Psoas muscle (tissue), 7 donors: ENCODE measurements at regions not wholly inside any gene's neighbourhood (a gene's known extent, or its start where the extent isn't known, plus 50 kb on each side); places are given as distances from the start of the nearest gene placed in this dataset.

Experiments used
- ATAC-seq, 4 donors: fragments of 200-7000 bp; cut with Tn5 transposase; one replicate each; pipeline ENCODE4 v1.9.1; 2020; ENCODE audit warnings: moderate library complexity in 3 of 4, mild to moderate bottlenecking in 2 of 4
- DNase-seq, 2 donors: peaks; one replicate each; pipeline ENCODE4 v3.0.0-alpha.2; 2020
- H3K27ac ChIP-seq: fragments of 200-600 bp; one replicate; pipeline ENCODE4 v1.8.0; 2022
- H3K27me3 ChIP-seq, 3 donors: fragments of 200-600 bp in 1 of 3; one replicate each; pipeline versions ENCODE4 v1.6.1 to v1.8.0; 2013 to 2022; ENCODE audit warnings: low read length in 2 of 3, mild to moderate bottlenecking in 2 of 3, moderate library complexity in 1 of 3; ENCODE audit not compliant: insufficient read depth in 3 of 3
- H3K36me3 ChIP-seq, 2 donors: fragments of 200-600 bp in 1 of 2; one replicate each; pipeline versions ENCODE4 v1.6.1 to v1.8.0; 2013 to 2022; ENCODE audit warnings: low read depth in 1 of 2, mild to moderate bottlenecking in 1 of 2, moderate library complexity in 1 of 2; ENCODE audit not compliant: insufficient read depth in 1 of 2
- H3K4me1 ChIP-seq: fragments of 200-600 bp; one replicate; pipeline ENCODE4 v1.8.0; 2022
- H3K4me3 ChIP-seq: fragments of 200-600 bp; one replicate; pipeline ENCODE4 v1.8.0; 2022; ENCODE audit warnings: mild to moderate bottlenecking
- H3K9me3 ChIP-seq: fragments of 200-600 bp; one replicate; pipeline ENCODE4 v1.8.0; 2022
- WGBS, 3 donors: extraction: QIAGEN DNeasy Blood & Tissue Kit; methylation state at CpG; one replicate each; pipeline versions ENCODE4 v1.1.6 to v1.1.7; 2013; 5-methylcytosine and 5-hydroxymethylcytosine counted together
- intact Hi-C, 2 donors: fragments of 100-400 bp; cut with DNase I; formaldehyde crosslinking; loops; one replicate each; pipeline versions ENCODE4 v1.11.0 to v1.14.2; 2022
- TF ChIP-seq, protein P1 (sequence below): fragments of 200-600 bp; IDR thresholded peaks from one replicate; pipeline ENCODE4 v1.8.0; 2022; ENCODE audit warnings: antibody characterized with exemption
- donor health status: healthy with polysubstance abuse.
- donor health status: DM: no; HTN: no; CAD: no; lungs with moderate emphysema.
- donor health status: Bipolar disorder and iron deficiency.
- donor health status: healthy.
- donor health status: DM: yes; HTN: yes; CAD: no.
- donor health status: DM: no; HTN: no; CAD: no.
- donor health status: DM: yes; HTN: yes; CAD: no.

DNA sequence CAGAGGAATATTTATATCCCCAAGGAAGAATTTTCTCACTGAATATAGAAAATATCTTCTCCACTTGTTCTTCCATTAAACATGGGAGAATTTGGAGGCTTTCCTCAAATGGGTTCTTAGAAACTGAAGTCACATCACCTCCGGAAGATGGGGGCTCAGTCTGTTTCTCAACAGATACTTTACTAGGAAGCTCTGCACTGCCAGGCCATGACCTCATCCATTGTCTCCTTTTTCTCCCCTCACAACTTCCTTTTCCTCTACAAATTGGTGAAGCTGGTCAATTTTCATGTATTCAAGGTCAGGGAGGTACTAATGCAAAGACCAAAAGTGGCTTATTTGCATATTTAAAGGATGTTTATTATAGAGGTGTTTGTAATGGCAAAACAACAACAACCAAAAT lies 173.1 kb downstream of the RNF152 start:
- TF ChIP-seq, protein P1, sequence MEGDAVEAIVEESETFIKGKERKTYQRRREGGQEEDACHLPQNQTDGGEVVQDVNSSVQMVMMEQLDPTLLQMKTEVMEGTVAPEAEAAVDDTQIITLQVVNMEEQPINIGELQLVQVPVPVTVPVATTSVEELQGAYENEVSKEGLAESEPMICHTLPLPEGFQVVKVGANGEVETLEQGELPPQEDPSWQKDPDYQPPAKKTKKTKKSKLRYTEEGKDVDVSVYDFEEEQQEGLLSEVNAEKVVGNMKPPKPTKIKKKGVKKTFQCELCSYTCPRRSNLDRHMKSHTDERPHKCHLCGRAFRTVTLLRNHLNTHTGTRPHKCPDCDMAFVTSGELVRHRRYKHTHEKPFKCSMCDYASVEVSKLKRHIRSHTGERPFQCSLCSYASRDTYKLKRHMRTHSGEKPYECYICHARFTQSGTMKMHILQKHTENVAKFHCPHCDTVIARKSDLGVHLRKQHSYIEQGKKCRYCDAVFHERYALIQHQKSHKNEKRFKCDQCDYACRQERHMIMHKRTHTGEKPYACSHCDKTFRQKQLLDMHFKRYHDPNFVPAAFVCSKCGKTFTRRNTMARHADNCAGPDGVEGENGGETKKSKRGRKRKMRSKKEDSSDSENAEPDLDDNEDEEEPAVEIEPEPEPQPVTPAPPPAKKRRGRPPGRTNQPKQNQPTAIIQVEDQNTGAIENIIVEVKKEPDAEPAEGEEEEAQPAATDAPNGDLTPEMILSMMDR, result no peak
- Histone ChIP-seq H3K27me3 (no peaks in the 10 kb centered on the region), H3K4me1 (no peaks in the 10 kb centered on the region), H3K27ac (no peak overlapping the region), H3K4me3 (no peak overlapping the region), H3K36me3 (no peaks in the 10 kb centered on the region), H3K9me3 (no peaks in the 10 kb centered on the region)
- WGBS, 3 donors, result 65 to 100% (median 79%) methylated on average over 1 of the region's 1 CpG
- intact Hi-C loops, result no loop called here
- ATAC-seq (no peak), DNase-seq (no peak)

DNA sequence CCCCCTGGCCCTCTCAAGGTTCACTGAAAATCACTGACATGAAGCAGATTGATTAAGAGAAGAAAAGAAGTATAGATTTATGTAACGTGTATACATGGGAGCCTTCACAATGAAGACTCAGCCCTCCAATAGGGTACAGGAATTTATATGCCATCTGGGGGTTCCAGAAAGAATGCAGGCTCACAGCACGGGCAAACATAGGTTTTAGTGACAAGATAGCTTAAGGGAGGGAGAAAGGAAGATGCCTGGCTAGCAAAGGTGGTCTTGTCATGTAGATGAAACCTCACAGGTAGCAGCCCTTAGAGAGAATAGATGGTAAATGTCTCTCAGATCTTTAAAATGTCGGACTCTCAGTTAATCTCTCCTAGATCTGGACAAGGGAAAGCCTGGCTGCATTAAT lies 173.9 kb downstream of the RNF152 start:
- H3K4me1 ChIP-seq, result no peaks in the 10 kb centered on the region
- no peak for DNase-seq
- intact Hi-C loops, result no loop called here
- H3K9me3 ChIP-seq, result no peaks in the 10 kb centered on the region
- ATAC-seq, result no peak
- WGBS, 3 donors, result 66 to 72% (median 71%) methylated on average over 3 of the region's 3 CpGs
- no peaks in the 10 kb centered on the region for H3K36me3 ChIP-seq
- no peak overlapping the region for H3K27ac ChIP-seq
- no peak overlapping the region for H3K4me3 ChIP-seq
- TF ChIP-seq, protein P1, result no peak
- no peaks in the 10 kb centered on the region for H3K27me3 ChIP-seq

DNA sequence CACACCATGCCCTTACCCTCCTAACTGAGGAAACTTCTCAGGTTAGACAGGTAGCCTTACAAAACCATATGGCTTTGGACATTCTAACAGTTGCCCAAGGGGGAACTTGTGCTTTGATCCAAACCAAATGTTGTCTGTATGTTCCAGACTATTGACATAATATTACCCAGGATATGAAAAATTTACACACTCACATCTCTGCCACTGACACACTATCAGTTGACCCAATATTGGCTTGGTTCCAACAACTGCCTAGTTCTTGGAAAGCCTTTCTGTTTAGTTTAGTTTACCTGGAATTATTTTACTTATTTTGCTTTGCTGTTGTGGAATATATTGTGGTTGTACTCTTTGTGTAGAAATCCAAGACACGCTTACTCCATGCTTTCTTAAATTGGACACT lies 178.4 kb downstream of the RNF152 start:
- Histone ChIP-seq H3K27ac (no peak overlapping the region), H3K36me3 (no peaks in the 10 kb centered on the region), H3K4me1 (no peaks in the 10 kb centered on the region), H3K4me3 (no peak overlapping the region), H3K27me3 (no peaks in the 10 kb centered on the region), H3K9me3 (no peaks in the 10 kb centered on the region)
- ATAC-seq, result no peak
- WGBS, 3 donors, result 93 to 97% (median 97%) methylated on average over 1 of the region's 1 CpG
- TF ChIP-seq, protein P1, result no peak
- no peak for DNase-seq
- intact Hi-C loops, result no loop called here

DNA sequence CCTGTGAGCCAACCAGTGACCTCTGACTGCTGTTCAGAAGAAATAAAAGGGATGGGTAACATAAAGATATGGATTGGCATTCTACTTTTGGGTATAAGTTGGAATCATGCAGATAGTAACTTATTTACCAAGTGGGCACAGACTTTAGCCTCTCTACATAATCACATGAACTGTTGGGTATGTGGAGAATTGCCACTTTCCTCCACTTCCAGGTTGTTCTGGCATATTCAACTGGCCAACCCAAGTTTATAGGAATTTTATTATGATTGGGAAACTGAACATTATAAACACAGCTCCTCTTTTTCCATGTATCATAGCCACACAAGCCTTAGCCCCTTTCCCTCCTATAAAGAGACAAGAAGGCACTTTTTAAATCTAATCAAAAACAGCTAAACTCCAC lies 179.3 kb downstream of the RNF152 start:
- intact Hi-C loops, result no loop called here
- no peaks in the 10 kb centered on the region for H3K27me3 ChIP-seq
- H3K4me1 ChIP-seq, result no peaks in the 10 kb centered on the region
- H3K9me3 ChIP-seq, result no peaks in the 10 kb centered on the region
- H3K27ac ChIP-seq, result no peak overlapping the region
- DNase-seq, result no peak
- no peak overlapping the region for H3K4me3 ChIP-seq
- TF ChIP-seq, protein P1, result no peak
- no peaks in the 10 kb centered on the region for H3K36me3 ChIP-seq
- no peak for ATAC-seq

DNA sequence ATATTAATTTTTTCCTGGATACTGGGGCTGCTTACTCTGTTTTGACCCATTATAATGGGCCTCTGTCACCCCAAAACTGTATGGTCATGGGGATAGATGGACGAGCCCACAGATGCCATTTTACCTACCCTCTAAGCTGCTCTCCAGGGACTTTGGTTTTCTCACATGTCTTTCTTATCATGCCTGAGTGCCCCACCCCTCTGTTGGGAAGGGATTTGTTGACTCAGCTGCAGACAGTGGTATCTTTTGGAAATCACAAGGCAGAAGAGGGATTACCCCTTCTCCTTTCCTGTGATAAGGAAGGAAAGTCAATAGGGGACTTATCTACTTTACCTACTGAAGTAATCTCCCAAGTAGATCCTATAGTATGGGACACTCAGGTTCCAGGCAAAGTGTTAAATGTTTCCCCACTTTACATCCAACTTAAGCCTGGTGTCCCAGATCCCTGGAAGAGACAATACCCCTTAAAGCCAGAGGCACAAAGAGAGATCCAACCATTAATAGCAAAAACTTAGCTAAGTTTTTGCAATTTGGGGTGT lies 182.7 kb downstream of the RNF152 start:
- Histone ChIP-seq H3K9me3 (no peaks in the 10 kb centered on the region), H3K36me3 (no peaks in the 10 kb centered on the region), H3K4me1 (no peaks in the 10 kb centered on the region), H3K4me3 (no peak overlapping the region), H3K27ac (no peak overlapping the region), H3K27me3 (no peaks in the 10 kb centered on the region)
- intact Hi-C loops, result no loop called here
- ATAC-seq (no peak), DNase-seq (no peak)
- 75 to 89% (median 85%) methylated on average over 1 of the region's 1 CpG for WGBS, 3 donors
- TF ChIP-seq, protein P1, result no peak
